Ishikawa (cell line): ENCODE measurements at regions not wholly inside any gene's neighbourhood (a gene's known extent, or its start where the extent isn't known, plus 50 kb on each side); places are given as distances from the start of the nearest gene placed in this dataset.

Experiments used
- CEBPB ChIP-seq: IDR thresholded peaks from 2 replicates; pipeline ENCODE4 v1.6.1; 2012
- CREB1 ChIP-seq: IDR thresholded peaks from 2 replicates; pipeline ENCODE4 v1.6.1; 2012; ENCODE audit warnings: low read depth
- EGR1 ChIP-seq: IDR thresholded peaks from 2 replicates; pipeline ENCODE4 v1.6.1; 2012
- EP300 ChIP-seq: IDR thresholded peaks from 2 replicates; pipeline ENCODE4 v1.6.1; 2012; ENCODE audit warnings: borderline replicate concordance
- FOXM1 ChIP-seq: IDR thresholded peaks from 2 replicates; pipeline ENCODE4 v1.6.1; 2012; ENCODE audit warnings: low read depth, borderline replicate concordance
- NFIC ChIP-seq: IDR thresholded peaks from 2 replicates; pipeline ENCODE4 v1.6.1; 2012
- RAD21 ChIP-seq: IDR thresholded peaks from 2 replicates; pipeline ENCODE4 v1.6.1; 2012; ENCODE audit warnings: low read depth
- TAF1 ChIP-seq: IDR thresholded peaks from 2 replicates; pipeline ENCODE4 v1.6.1; 2012; ENCODE audit warnings: low read depth, mild to moderate bottlenecking
- TCF12 ChIP-seq: IDR thresholded peaks from 2 replicates; pipeline ENCODE4 v1.6.1; 2012; ENCODE audit warnings: low read depth
- TEAD4 ChIP-seq: IDR thresholded peaks from 2 replicates; pipeline ENCODE4 v1.6.1; 2012
- YY1 ChIP-seq: IDR thresholded peaks from 2 replicates; pipeline ENCODE4 v1.6.1; 2012; ENCODE audit warnings: low read depth
- ZBTB7A ChIP-seq: IDR thresholded peaks from 2 replicates; pipeline ENCODE4 v1.6.1; 2012; ENCODE audit warnings: low read depth
- TF ChIP-seq, protein P1 (sequence below): IDR thresholded peaks from 2 replicates; pipeline ENCODE4 v1.6.1; 2012; ENCODE audit warnings: low read depth, mild to moderate bottlenecking
- TF ChIP-seq, protein P2 (sequence below): IDR thresholded peaks from 2 replicates; pipeline ENCODE4 v1.6.1; 2012
- TF ChIP-seq, protein P3 (sequence below): IDR thresholded peaks from 2 replicates; pipeline ENCODE4 v1.6.1; 2012

DNA sequence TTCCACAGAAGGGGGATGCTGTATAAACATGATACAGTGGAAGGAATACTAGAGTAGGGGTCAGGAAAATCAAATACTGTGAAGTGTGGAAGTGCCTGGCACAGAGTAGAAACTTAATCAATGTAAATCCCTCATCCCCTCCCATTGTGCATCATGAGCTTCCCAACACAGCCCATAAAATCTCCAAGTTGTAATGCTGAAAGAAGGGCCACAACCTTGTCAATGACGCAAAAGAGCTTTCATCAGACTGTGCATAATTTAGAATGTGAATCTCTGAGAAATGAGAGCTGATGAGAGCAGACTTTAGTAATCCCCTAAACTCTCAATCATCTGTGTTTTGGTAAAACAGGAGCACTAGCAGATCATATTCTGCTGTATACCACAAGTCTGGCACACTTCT lies 105.2 kb upstream of the IMMP2L start:
- TF ChIP-seq TAF1 (no peak), TEAD4 (no peak), RAD21 (no peak), CREB1 (no peak), EP300 (no peak), CEBPB (no peak), NFIC (no peak), TCF12 (no peak), YY1 (no peak), EGR1 (no peak), ZBTB7A (no peak), FOXM1 (no peak)
- TF ChIP-seq, protein P1, sequence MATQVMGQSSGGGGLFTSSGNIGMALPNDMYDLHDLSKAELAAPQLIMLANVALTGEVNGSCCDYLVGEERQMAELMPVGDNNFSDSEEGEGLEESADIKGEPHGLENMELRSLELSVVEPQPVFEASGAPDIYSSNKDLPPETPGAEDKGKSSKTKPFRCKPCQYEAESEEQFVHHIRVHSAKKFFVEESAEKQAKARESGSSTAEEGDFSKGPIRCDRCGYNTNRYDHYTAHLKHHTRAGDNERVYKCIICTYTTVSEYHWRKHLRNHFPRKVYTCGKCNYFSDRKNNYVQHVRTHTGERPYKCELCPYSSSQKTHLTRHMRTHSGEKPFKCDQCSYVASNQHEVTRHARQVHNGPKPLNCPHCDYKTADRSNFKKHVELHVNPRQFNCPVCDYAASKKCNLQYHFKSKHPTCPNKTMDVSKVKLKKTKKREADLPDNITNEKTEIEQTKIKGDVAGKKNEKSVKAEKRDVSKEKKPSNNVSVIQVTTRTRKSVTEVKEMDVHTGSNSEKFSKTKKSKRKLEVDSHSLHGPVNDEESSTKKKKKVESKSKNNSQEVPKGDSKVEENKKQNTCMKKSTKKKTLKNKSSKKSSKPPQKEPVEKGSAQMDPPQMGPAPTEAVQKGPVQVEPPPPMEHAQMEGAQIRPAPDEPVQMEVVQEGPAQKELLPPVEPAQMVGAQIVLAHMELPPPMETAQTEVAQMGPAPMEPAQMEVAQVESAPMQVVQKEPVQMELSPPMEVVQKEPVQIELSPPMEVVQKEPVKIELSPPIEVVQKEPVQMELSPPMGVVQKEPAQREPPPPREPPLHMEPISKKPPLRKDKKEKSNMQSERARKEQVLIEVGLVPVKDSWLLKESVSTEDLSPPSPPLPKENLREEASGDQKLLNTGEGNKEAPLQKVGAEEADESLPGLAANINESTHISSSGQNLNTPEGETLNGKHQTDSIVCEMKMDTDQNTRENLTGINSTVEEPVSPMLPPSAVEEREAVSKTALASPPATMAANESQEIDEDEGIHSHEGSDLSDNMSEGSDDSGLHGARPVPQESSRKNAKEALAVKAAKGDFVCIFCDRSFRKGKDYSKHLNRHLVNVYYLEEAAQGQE: no peak
- TF ChIP-seq, protein P2, sequence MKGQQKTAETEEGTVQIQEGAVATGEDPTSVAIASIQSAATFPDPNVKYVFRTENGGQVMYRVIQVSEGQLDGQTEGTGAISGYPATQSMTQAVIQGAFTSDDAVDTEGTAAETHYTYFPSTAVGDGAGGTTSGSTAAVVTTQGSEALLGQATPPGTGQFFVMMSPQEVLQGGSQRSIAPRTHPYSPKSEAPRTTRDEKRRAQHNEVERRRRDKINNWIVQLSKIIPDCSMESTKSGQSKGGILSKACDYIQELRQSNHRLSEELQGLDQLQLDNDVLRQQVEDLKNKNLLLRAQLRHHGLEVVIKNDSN: no peak
- TF ChIP-seq, protein P3, sequence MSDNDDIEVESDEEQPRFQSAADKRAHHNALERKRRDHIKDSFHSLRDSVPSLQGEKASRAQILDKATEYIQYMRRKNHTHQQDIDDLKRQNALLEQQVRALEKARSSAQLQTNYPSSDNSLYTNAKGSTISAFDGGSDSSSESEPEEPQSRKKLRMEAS: no peak

DNA sequence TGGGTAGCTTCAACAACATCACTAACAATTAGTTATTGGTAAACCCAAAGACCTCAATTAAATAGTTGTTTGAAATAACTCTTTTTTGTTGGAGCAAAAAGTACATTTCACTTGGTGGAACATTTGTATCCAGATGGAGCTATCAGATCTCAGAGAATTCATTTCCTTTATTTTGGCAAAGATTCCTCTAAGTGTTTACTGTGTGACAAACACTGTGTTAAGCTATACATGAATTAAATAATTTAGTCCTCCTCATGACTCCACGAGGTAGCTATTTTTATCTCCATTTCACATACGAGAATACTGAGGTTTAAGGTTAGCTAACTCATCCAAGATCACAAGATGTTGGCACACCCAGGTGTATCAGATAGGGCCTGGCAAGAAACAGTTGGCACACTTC lies 104.0 kb upstream of the IMMP2L start:
- TF ChIP-seq EGR1 (no peak), YY1 (no peak), CREB1 (no peak), RAD21 (no peak), ZBTB7A (no peak), TAF1 (no peak), EP300 (no peak)
- TF ChIP-seq, protein P2: no peak
- TF ChIP-seq, protein P3: no peak
- TF ChIP-seq, protein P1: no peak

DNA sequence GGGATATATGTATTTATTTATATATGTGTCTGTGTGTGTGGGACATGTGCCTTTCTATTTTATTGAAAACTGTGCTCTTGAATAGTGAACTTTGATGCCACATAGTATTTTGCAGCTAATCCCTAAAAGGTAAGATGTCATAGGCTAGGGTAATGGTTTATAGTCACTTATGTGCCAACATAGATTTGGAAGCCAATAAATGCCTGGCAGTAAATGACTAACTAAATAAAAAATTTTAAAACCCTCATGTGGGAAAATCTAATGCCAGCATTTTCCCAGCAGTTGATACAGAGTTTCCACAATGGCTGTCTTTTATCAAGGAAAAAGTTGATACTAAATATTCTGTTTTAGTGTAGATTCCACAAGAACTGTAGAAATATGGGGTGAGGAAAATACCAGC lies 101.5 kb upstream of the IMMP2L start:
- no peak for TF ChIP-seq CREB1
- TF ChIP-seq CEBPB: no peak
- TF ChIP-seq EGR1: no peak
- TF ChIP-seq YY1: no peak
- no peak for TF ChIP-seq TCF12
- TF ChIP-seq, protein P2: no peak
- TF ChIP-seq NFIC: no peak
- no peak for TF ChIP-seq FOXM1
- no peak for TF ChIP-seq TAF1
- no peak for TF ChIP-seq ZBTB7A
- TF ChIP-seq RAD21: no peak
- TF ChIP-seq, protein P1: no peak
- TF ChIP-seq TEAD4: no peak
- TF ChIP-seq, protein P3: no peak
- no peak for TF ChIP-seq EP300

DNA sequence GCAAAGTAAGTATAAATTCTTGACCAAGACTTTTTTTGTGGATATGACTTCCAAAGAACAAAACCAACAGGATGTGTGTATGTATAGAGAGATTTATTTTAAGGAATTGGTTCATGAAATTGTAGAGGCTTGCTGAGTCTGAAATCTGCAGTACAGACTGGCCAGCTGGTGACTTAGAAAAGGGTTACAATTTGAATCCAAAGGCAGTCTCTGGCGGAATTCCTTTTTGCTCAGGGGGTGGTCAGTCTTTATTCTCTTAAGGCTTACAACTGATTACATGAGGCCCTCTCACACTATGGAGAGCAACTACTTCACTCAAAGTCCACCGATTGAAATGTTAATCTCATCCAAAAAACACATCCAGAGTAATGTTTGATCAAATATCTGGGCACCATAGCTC lies 100.1 kb upstream of the IMMP2L start:
- TF ChIP-seq TAF1 (no peak), EGR1 (no peak), YY1 (no peak), EP300 (no peak)
- TF ChIP-seq, protein P2: no peak
